Spinal cord (tissue), 9 donors: ENCODE measurements at regions not wholly inside any gene's neighbourhood (a gene's known extent, or its start where the extent isn't known, plus 50 kb on each side); places are given as distances from the start of the nearest gene placed in this dataset.

Experiments used
- DNase-seq, 6 donors: peaks; one replicate each; pipeline versions ENCODE4 v3.0.0 to v3.0.0-alpha.2; 2013 to 2015; ENCODE audit warnings: low spot score in 6 of 6, low read depth in 4 of 6
- H3K27ac ChIP-seq: one replicate; pipeline ENCODE4 v1.5.1; 2013; ENCODE audit warnings: low read depth, low read length, control low read depth
- H3K27me3 ChIP-seq: one replicate; pipeline ENCODE4 v1.6.1; 2013; ENCODE audit warnings: low read length; ENCODE audit not compliant: control insufficient read depth, insufficient read depth
- H3K36me3 ChIP-seq: one replicate; pipeline ENCODE4 v1.6.1; 2013; ENCODE audit warnings: low read length; ENCODE audit not compliant: control insufficient read depth, insufficient read depth
- H3K4me1 ChIP-seq: one replicate; pipeline ENCODE4 v1.6.1; 2013; ENCODE audit warnings: low read length; ENCODE audit not compliant: control insufficient read depth, insufficient read depth
- H3K4me3 ChIP-seq: one replicate; pipeline ENCODE4 v1.5.1; 2013; ENCODE audit warnings: low read depth, low read length, control low read depth
- H3K9me3 ChIP-seq: one replicate; pipeline ENCODE4 v1.6.1; 2013; ENCODE audit warnings: low read length; ENCODE audit not compliant: control insufficient read depth, insufficient read depth
- WGBS: methylation state at CpG from one replicate; pipeline ENCODE4 v1.1.5; 2013; ENCODE audit warnings: missing lambda C conversion rate; ENCODE audit not compliant: insufficient coverage; 5-methylcytosine and 5-hydroxymethylcytosine counted together
- donor health status: healthy.

DNA sequence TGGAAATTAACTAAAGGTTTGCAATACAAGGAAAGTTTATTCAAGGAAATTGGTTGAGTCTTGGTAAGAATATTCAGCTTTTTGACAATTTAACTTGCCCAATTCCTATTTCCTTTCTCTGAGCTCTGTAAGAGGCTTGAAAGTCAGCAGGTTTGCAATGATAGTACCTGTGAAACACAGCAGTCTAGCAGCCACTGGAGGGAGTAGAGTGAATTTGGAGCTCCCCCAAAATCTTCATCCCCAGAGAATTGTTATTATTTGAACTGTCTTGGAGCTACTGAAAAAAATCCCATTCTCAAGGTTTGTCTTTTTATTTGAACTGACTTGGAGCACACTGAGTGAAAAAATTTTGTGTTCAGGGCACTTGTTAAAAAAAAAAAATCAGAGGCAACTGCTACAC lies 654.2 kb upstream of the PKN2 start:
- H3K4me3 ChIP-seq, result no peak overlapping the region
- no peaks in the 10 kb centered on the region for H3K9me3 ChIP-seq
- H3K27me3 ChIP-seq, result no peaks in the 10 kb centered on the region
- no peak for DNase-seq
- H3K27ac ChIP-seq, result no peak overlapping the region
- H3K4me1 ChIP-seq, result no peaks in the 10 kb centered on the region
- no peaks in the 10 kb centered on the region for H3K36me3 ChIP-seq

DNA sequence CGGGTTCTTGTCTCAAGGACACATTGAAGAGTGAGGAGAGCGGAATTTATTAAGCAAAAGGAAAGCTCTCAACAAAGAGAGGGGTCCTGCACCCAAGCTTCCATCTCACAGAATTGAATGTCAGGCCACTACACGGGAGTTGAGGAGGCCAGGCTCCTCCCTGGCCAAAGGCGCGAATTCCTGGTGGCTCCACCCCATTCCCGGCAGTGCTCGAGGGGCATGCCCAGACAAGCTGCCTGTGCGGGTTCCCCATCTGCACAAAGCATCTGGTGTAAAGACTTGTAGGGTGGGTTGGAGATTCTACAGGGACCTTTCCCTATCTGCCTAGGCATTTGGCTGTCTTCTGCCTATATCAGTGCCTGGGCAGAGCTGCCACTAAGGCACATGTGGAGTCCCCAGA lies 648.5 kb upstream of the PKN2 start:
- Histone ChIP-seq H3K36me3 (no peaks in the 10 kb centered on the region), H3K27me3 (no peaks in the 10 kb centered on the region), H3K9me3 (peaks cover 9% of the 10 kb centered on the region), H3K4me3 (no peak overlapping the region), H3K4me1 (no peaks in the 10 kb centered on the region), H3K27ac (no peak overlapping the region)
- no peak for DNase-seq
- 94% methylated on average over 6 of the region's 8 CpGs for WGBS

DNA sequence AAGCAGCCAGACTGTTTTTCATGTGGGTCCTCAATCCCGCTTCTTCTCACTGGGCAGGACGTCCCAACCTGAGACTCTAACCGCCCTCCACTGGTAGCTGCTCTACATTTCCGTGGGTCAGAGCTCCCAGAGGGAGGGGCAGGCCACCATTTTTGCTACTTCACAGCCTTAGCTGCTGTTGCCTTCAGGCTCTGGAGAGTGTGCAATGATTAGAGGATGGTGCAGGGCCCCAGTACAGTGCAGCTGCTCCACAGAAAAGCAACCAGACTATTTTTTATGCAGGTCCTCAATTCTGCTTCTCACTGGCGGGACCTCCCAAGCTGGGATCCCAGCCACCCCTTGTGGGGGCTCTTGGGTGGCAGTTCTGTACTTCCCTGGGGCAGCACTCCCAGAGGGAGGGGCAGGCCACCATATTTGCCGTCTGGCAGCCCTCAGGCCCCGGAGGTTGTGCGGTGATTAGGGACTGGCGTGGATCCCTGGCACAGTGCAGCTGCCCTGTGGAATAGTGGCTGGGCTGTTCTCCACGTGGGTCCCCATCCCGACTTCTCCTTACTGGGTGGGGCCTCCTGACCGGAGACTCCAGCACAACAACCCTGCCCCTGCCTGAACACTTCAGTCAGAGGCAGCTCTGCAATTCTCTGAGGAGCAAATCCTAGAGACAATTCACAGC lies 647.6 kb upstream of the PKN2 start:
- 88% methylated on average over 12 of the region's 12 CpGs for WGBS

DNA sequence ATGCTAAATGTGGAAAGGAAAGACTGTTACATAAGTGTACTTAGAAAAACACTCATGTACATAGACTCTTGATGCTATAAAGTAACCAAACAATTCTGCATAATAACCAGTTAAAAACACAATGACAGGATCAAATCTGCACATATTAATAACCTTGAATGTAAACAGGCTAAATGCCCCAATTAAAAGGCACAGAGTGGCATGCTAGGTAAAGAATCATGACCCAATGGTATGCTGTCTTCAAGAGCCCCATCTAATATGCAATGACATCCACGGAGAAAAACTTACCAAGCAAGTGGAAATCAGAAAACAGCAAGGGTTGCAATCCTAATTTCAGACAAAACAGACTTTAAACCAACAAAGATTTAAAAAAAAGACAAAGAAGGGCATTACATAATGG lies 644.8 kb upstream of the PKN2 start:
- Histone ChIP-seq H3K36me3 (no peaks in the 10 kb centered on the region), H3K27ac (no peak overlapping the region), H3K4me3 (no peak overlapping the region), H3K27me3 (no peaks in the 10 kb centered on the region), H3K4me1 (no peaks in the 10 kb centered on the region), H3K9me3 (peaks cover 9% of the 10 kb centered on the region)
- no CpG with 5 or more reads among the region's 1 CpG for WGBS
- no peak for DNase-seq

More for the DNA sequence above, 647.6 kb upstream of the PKN2 start:
- Histone ChIP-seq H3K9me3 (peaks cover 9% of the 10 kb centered on the region), H3K4me3 (no peak overlapping the region), H3K4me1 (no peaks in the 10 kb centered on the region), H3K36me3 (no peaks in the 10 kb centered on the region), H3K27ac (no peak overlapping the region), H3K27me3 (no peaks in the 10 kb centered on the region)
- DNase-seq, result no peak

DNA sequence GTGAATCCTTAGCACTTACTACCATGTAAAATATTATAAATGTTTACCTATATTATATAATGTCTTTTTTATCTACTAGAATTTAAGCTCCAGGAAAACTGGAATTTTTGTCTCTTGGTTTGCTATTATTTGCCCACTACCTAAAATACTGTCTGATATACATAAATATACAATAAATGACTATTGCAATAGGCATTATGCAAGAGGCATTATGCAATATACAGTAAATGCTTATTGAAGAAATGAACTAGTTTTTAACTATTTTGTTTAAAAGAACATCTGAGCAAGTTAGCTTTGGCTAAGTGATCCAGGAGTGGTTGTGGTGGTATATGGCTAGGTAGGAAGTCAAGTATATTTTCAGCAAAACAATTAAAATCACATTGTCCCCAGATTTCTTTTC lies 640.2 kb upstream of the PKN2 start:
- no peak for DNase-seq
- no peaks in the 10 kb centered on the region for H3K27me3 ChIP-seq
- H3K9me3 ChIP-seq, result peaks cover 9% of the 10 kb centered on the region
- no peak overlapping the region for H3K27ac ChIP-seq
- no peak overlapping the region for H3K4me3 ChIP-seq
- H3K4me1 ChIP-seq, result no peaks in the 10 kb centered on the region
- H3K36me3 ChIP-seq, result no peaks in the 10 kb centered on the region

DNA sequence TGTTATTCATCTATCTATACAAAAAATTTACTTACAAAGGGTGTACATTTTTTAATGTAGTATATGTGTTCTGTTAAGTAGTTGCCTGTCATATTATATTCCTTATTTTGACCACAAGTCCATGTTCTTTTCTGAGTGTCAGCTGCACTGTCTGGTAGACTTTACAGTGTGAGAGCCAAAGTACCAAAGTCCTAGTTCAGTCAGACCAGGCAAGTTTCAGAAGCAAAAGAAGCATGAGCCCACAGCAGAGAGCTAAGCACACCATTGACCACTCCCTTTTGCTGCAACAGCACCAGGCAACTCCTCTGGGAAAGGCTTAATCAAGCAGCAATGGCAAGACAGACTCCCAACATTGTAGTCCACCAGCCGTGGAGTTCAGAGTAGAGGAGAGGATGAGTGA lies 631.9 kb upstream of the PKN2 start:
- no peak for DNase-seq
- Histone ChIP-seq H3K27ac (no peak overlapping the region), H3K36me3 (no peaks in the 10 kb centered on the region), H3K4me1 (no peaks in the 10 kb centered on the region), H3K27me3 (no peaks in the 10 kb centered on the region), H3K9me3 (no peaks in the 10 kb centered on the region), H3K4me3 (no peak overlapping the region)
- WGBS, result no CpG with 5 or more reads among the region's 1 CpG

DNA sequence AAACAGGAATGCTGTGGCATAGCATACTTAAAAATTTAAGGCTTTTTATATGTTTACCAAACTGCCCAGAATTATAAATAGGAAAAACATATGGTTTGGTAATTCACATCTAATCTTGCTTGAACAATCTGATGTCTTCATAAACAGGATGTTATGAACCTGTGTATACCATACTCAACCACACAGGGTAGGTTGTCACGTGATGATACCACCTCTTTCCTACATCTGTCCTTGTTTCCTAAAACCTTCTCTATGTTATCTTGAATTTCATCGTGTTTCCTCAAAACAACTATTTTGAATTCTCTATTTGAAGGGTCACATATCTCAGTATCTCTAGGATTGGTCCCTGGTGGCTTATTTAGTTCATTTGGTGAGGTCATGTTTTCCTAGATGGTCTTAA lies 631.0 kb upstream of the PKN2 start:
- WGBS, result no CpG with 5 or more reads among the region's 2 CpGs
- Histone ChIP-seq H3K4me3 (no peak overlapping the region), H3K9me3 (no peaks in the 10 kb centered on the region), H3K27me3 (no peaks in the 10 kb centered on the region), H3K36me3 (no peaks in the 10 kb centered on the region), H3K4me1 (no peaks in the 10 kb centered on the region), H3K27ac (no peak overlapping the region)
- no peak for DNase-seq

DNA sequence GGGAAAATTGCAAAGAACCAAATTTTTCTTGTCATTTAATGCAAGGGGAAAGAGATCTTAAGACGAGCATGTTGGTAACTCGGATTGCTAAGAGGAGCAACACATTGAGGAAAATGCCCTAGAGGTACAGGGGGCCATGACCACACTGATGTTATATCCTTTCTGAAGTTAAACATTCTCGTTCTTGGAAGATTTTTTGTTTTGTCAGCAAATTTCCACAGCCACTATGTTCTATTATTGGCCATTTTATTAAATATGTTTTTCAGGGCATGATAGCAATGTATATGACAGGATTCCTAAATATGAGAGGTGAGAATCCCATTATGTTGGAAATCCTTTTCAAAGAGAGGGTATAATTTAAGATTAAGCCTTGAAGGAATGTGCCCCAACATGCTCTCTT lies 627.2 kb upstream of the PKN2 start:
- H3K27me3 ChIP-seq, result no peaks in the 10 kb centered on the region
- no peaks in the 10 kb centered on the region for H3K4me1 ChIP-seq
- H3K36me3 ChIP-seq, result no peaks in the 10 kb centered on the region
- WGBS, result 100% methylated on average over 2 of the region's 3 CpGs
- no peak for DNase-seq
- H3K4me3 ChIP-seq, result no peak overlapping the region
- no peaks in the 10 kb centered on the region for H3K9me3 ChIP-seq
- no peak overlapping the region for H3K27ac ChIP-seq

DNA sequence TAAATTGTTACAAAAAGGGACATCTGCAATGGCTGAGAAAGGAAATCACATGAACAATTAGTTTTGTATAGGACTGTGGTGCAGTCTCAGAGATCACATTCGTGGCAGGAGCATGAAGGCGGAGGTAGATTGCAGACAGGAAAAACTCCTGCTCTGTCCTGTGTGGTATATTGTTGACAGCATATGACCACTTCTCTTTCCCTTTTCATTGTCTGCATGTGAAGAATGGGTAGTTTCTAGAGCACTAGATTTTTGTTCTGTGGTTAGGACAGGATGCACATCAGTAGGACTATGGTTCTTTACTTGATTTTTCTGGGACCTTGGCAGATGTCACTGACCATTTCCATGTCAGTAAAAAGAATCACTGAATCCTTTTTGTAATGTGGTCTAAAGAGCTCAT lies 625.9 kb upstream of the PKN2 start:
- Histone ChIP-seq H3K36me3 (no peaks in the 10 kb centered on the region), H3K9me3 (no peaks in the 10 kb centered on the region), H3K4me3 (no peak overlapping the region), H3K27ac (no peak overlapping the region), H3K27me3 (no peaks in the 10 kb centered on the region), H3K4me1 (no peaks in the 10 kb centered on the region)
- 83% methylated on average over 2 of the region's 2 CpGs for WGBS
- no peak for DNase-seq

DNA sequence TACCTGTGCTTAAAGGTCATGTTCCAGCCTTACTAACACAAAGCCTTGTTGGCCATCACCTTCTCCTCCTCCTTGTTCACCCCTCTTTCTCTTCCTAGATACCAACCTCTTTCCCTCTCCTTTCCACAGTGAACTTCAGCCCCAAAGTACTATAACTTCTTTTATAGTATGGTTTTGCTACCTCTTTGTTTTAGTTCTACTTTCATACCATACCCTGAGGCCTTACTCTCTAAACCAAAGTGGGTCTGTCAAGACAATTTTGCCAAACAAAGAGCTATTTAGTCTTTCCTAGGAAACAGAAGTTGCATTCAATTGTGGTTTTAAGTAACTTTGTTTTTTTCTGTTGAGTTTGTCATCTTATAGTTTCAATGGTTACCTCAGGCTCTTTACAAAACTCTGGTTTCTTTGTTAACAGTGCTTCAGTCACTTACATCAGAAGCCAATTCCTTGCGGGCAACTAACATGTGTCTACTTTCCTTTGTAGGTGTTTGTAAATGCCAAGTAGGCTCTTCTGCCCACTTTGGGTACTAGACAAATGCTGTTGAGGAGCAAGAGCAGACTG lies 623.9 kb upstream of the PKN2 start:
- Histone ChIP-seq H3K4me3 (no peak overlapping the region), H3K4me1 (no peaks in the 10 kb centered on the region), H3K27ac (no peak overlapping the region), H3K27me3 (no peaks in the 10 kb centered on the region), H3K9me3 (no peaks in the 10 kb centered on the region), H3K36me3 (no peaks in the 10 kb centered on the region)
- no CpG with 5 or more reads among the region's 1 CpG for WGBS
- no peak for DNase-seq
